SKM-1 treated with dmso at 0.1 percent for 144 hours (cell line): ENCODE measurements at regions not wholly inside any gene's neighbourhood (a gene's known extent, or its start where the extent isn't known, plus 50 kb on each side); places are given as distances from the start of the nearest gene placed in this dataset.

ENCODE experiments used
- DNase-seq: peaks from one replicate; lab custom pipeline; 2025; ENCODE audit not compliant: unreplicated experiment; lab: John Stamatoyannopoulos, UW

- peak; percentile 74 for DNase-seq
Observed at GRCh38 chr5:120388016-120388781, 75.9 kb upstream of the PRR16 start.

- DNase-seq, result no peak
Observed at GRCh38 chr5:120394259-120394658, 69.8 kb upstream of the PRR16 start.

- no peak for DNase-seq
Observed at GRCh38 chr5:120396186-120396585, 67.9 kb upstream of the PRR16 start.

- DNase-seq, result no peak
Observed at GRCh38 chr5:120400356-120400755, 63.7 kb upstream of the PRR16 start.

GRCh38 chr5:120402606-120403005, 61.5 kb upstream of the PRR16 start:
- DNase-seq, result no peak

GRCh38 chr5:120405286-120405864, 58.7 kb upstream of the PRR16 start:
- DNase-seq, result no peak

- no peak for DNase-seq
Observed at GRCh38 chr5:120405923-120406322, 58.2 kb upstream of the PRR16 start.

- no peak for DNase-seq
Observed at GRCh38 chr5:120413686-120414085, 50.4 kb upstream of the PRR16 start.
